ENCODE measurements at regions not wholly inside any gene's neighbourhood (a gene's known extent, or its start where the extent isn't known, plus 50 kb on each side); places are given as distances from the start of the nearest gene placed in this dataset.

GRCh38 chr6:19142275-19142674, 694.9 kb upstream of the ID4 start:
- DNase-seq (ENCODE audit: low read depth in 2 of 2): no peak

- DNase-seq (ENCODE audit: low read depth in 2 of 2): no peak
These were observed 686.9 kb upstream of the ID4 start for GRCh38 chr6:19150307-19150706.

GRCh38 chr6:19153270-19153980, 683.7 kb upstream of the ID4 start:
- DNase-seq (ENCODE audit: low read depth in 2 of 2): no peak

- DNase-seq (ENCODE audit: low read depth in 2 of 2): no peak
These were observed 683.2 kb upstream of the ID4 start for GRCh38 chr6:19153981-19154295.

GRCh38 chr6:19156443-19156842, 680.7 kb upstream of the ID4 start:
- DNase-seq (ENCODE audit: low read depth in 2 of 2): no peak

- no peak for DNase-seq (ENCODE audit: low read depth in 2 of 2)
These were observed 679.7 kb upstream of the ID4 start for GRCh38 chr6:19157486-19157885.

GRCh38 chr6:19158586-19158985, 678.6 kb upstream of the ID4 start:
- DNase-seq (ENCODE audit: low read depth in 2 of 2): no peak

- DNase-seq (ENCODE audit: low read depth in 2 of 2): no peak
These were observed 678.1 kb upstream of the ID4 start for GRCh38 chr6:19159089-19159488.

- DNase-seq (ENCODE audit: low read depth in 2 of 2): no peak
These were observed 677.6 kb upstream of the ID4 start for GRCh38 chr6:19159561-19159960.

GRCh38 chr6:19160081-19160730, 677.0 kb upstream of the ID4 start:
- no peak for DNase-seq (ENCODE audit: low read depth in 2 of 2)

GRCh38 chr6:19167251-19167650, 669.9 kb upstream of the ID4 start:
- DNase-seq (ENCODE audit: low read depth in 2 of 2): no peak

GRCh38 chr6:19169366-19169765, 667.8 kb upstream of the ID4 start:
- DNase-seq (ENCODE audit: low read depth in 2 of 2): no peak

GRCh38 chr6:19175023-19175422, 662.1 kb upstream of the ID4 start:
- no peak for DNase-seq (ENCODE audit: low read depth in 2 of 2)

GRCh38 chr6:19180348-19181072, 656.7 kb upstream of the ID4 start:
- DNase-seq (ENCODE audit: low read depth in 2 of 2): no peak

- DNase-seq (ENCODE audit: low read depth in 2 of 2): no peak
These were observed 656.0 kb upstream of the ID4 start for GRCh38 chr6:19181211-19181610.

- no peak for DNase-seq (ENCODE audit: low read depth in 2 of 2)
These were observed 643.5 kb upstream of the ID4 start for GRCh38 chr6:19193624-19194023.

GRCh38 chr6:19204445-19204844, 632.7 kb upstream of the ID4 start:
- DNase-seq (ENCODE audit: low read depth in 2 of 2): no peak

GRCh38 chr6:19205076-19205475, 632.1 kb upstream of the ID4 start:
- no peak for DNase-seq (ENCODE audit: low read depth in 2 of 2)

- DNase-seq (ENCODE audit: low read depth in 2 of 2): no peak
These were observed 628.0 kb upstream of the ID4 start for GRCh38 chr6:19209202-19209601.

- DNase-seq (ENCODE audit: low read depth in 2 of 2): no peak
These were observed 626.1 kb upstream of the ID4 start for GRCh38 chr6:19210849-19211590.

- no peak for DNase-seq (ENCODE audit: low read depth in 2 of 2)
These were observed 622.9 kb upstream of the ID4 start for GRCh38 chr6:19214231-19214630.

- no peak for DNase-seq (ENCODE audit: low read depth in 2 of 2)
These were observed 617.2 kb upstream of the ID4 start for GRCh38 chr6:19219931-19220330.

All from dermis microvascular lymphatic vessel endothelial cell (primary cell).